Panc1 (cell line): ENCODE measurements at regions not wholly inside any gene's neighbourhood (a gene's known extent, or its start where the extent isn't known, plus 50 kb on each side); places are given as distances from the start of the nearest gene placed in this dataset.

ENCODE experiments used
- CTCF ChIP-seq: fragments of 450-650 bp; IDR thresholded peaks from 2 replicates; pipeline ENCODE4 v1.5.1; 2017; ENCODE audit warnings: mild to moderate bottlenecking
- POLR2AphosphoS5 ChIP-seq: IDR thresholded peaks from 2 replicates; pipeline ENCODE4 v1.6.1; 2012; ENCODE audit warnings: mild to moderate bottlenecking, low read depth, low read length, moderate library complexity
- REST ChIP-seq, 2 experiments: IDR thresholded peaks; 2 replicates each; pipeline ENCODE4 v1.6.1; 2011 to 2012; ENCODE audit warnings: low read depth in 2 of 2, control low read depth in 1 of 2, low read length in 1 of 2, mild to moderate bottlenecking in 1 of 2, moderate library complexity in 1 of 2; ENCODE audit not compliant: insufficient read depth in 1 of 2
- SIN3A ChIP-seq: IDR thresholded peaks from 2 replicates; pipeline ENCODE4 v1.6.1; 2012; ENCODE audit warnings: low read depth, mild to moderate bottlenecking, low read length, moderate library complexity, borderline replicate concordance; ENCODE audit not compliant: insufficient read depth
- TCF7L2 ChIP-seq: IDR thresholded peaks from 2 replicates; pipeline ENCODE4 v1.6.1; 2011; ENCODE audit warnings: mild to moderate bottlenecking, low read depth, low read length, inconsistent platforms

DNA sequence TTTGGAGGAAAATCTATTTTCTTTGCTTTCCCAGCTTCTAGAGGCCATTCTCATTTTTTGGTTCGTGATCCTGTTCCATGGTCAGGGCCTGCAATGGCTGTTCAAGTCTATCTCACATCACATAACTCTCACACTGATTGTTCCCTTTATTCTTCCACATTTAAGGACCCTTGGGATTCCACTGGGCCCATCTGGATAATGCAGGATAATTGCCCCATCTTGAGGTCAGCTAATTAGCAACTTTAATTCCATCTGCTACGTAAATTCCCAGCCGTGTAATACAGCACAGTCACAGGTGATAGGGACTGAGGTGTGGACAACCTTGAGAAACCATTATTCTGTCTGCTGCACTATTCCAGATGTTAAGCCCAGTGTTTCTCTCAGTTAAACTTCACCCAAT, 311.6 kb upstream of the CNTN4 start:
- TF ChIP-seq CTCF = no peak
- TF ChIP-seq POLR2AphosphoS5 = no peak
- no peak for TF ChIP-seq TCF7L2
- no peak for TF ChIP-seq SIN3A
- TF ChIP-seq REST (IDR thresholded peaks at IDR 0.05; ENCODE audit: insufficient read depth in 1 of 2, low read depth in 2 of 2, low read length in 1 of 2) = no peak
